Left ventricle myocardium inferior (tissue), 1 donor: ENCODE measurements at regions not wholly inside any gene's neighbourhood (a gene's known extent, or its start where the extent isn't known, plus 50 kb on each side); places are given as distances from the start of the nearest gene placed in this dataset.

Source experiments
- DNase-seq: peaks from one replicate; pipeline ENCODE4 v3.0.0-alpha.2; 2020
- H3K27ac ChIP-seq: fragments of 200-600 bp; replicated peaks from 2 replicates; pipeline ENCODE4 v1.8.0; 2021
- H3K27me3 ChIP-seq: fragments of 200-600 bp; 2 replicates; pipeline ENCODE4 v1.8.0; 2021; ENCODE audit warnings: low read depth
- H3K36me3 ChIP-seq: fragments of 200-600 bp; 2 replicates; pipeline ENCODE4 v1.8.0; 2021
- H3K4me1 ChIP-seq: fragments of 200-600 bp; 2 replicates; pipeline ENCODE4 v1.8.0; 2021
- H3K4me3 ChIP-seq: fragments of 200-600 bp; 2 replicates; pipeline ENCODE4 v1.8.0; 2021; ENCODE audit warnings: mild to moderate bottlenecking, moderate library complexity
- H3K9me3 ChIP-seq: fragments of 200-600 bp; replicated peaks from 2 replicates; pipeline ENCODE4 v1.8.0; 2021
- intact Hi-C: fragments of 100-400 bp; cut with micrococcal nuclease; formaldehyde crosslinking; loops from one replicate; pipeline ENCODE4 v1.11.0; 2022
- TF ChIP-seq, protein P1 (sequence below): fragments of 200-600 bp; IDR thresholded peaks from 2 replicates; pipeline ENCODE4 v1.8.0; 2021; ENCODE audit warnings: antibody characterized with exemption, mild to moderate bottlenecking, borderline replicate concordance
- donor health status: DM: no; HTN: yes; CAD: no; lungs with severe emphysema.

DNA sequence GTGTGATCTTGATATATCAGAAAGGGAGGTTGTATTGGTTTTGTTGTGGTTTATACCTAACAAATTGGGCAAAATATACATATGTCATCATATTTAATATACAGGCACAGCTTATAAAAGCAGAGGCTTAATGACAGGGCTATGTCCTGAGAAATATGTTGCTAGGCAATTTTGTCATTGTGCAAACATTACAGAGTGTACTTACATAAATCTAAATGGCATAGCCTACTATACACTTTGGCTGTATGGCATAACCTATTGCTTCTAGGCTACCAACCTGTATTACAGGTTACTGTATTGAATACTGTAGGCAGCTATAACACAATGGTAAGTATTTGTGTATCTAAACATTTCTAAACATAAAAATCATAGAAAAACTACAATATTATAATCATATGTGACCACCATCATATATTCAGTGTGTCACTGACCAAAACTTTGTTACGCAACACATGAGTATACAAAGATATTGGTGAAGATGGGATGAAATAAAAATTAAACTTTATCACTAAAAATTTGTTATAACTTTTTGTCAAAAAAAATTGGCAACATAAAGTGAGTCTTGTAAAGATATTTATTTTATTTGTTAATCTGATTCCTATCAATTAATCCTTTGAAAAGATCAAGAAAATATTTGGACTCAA, 414.0 kb upstream of the HS3ST1 start:
- TF ChIP-seq, protein P1, sequence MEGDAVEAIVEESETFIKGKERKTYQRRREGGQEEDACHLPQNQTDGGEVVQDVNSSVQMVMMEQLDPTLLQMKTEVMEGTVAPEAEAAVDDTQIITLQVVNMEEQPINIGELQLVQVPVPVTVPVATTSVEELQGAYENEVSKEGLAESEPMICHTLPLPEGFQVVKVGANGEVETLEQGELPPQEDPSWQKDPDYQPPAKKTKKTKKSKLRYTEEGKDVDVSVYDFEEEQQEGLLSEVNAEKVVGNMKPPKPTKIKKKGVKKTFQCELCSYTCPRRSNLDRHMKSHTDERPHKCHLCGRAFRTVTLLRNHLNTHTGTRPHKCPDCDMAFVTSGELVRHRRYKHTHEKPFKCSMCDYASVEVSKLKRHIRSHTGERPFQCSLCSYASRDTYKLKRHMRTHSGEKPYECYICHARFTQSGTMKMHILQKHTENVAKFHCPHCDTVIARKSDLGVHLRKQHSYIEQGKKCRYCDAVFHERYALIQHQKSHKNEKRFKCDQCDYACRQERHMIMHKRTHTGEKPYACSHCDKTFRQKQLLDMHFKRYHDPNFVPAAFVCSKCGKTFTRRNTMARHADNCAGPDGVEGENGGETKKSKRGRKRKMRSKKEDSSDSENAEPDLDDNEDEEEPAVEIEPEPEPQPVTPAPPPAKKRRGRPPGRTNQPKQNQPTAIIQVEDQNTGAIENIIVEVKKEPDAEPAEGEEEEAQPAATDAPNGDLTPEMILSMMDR = no peak
- DNase-seq = no peak

DNA sequence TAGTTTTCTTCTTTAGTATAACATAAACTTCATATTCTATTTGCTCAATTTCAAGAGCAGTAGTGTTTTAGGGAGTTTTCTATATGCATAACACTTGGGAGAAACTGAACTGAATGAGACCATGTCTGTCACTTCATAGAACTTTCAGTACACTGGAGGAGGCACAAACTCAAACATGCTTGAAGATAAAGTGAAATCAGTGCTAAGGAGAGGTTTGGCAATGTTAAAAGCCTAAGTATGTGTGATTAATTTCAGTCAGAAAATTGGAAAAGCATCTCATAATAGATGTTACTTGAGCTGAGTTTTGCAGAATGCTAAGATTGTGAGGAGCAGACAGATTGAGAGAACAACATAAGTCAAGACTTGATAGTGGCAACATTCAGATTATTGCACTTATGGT, 411.2 kb upstream of the HS3ST1 start:
- no peak for DNase-seq
- H3K4me3 ChIP-seq = no peak overlapping the region
- peaks cover 11% of the 10 kb centered on the region for H3K4me1 ChIP-seq
- TF ChIP-seq, protein P1 = no peak
- H3K27me3 ChIP-seq = no peaks in the 10 kb centered on the region
- H3K36me3 ChIP-seq = no peaks in the 10 kb centered on the region
- H3K27ac ChIP-seq = no peak overlapping the region
- intact Hi-C loops = no loop called here
- H3K9me3 ChIP-seq = no peaks in the 10 kb centered on the region

More for the DNA sequence above, 414.0 kb upstream of the HS3ST1 start:
- Histone ChIP-seq H3K36me3 (no peaks in the 10 kb centered on the region), H3K4me1 (peaks cover 11% of the 10 kb centered on the region), H3K9me3 (no peaks in the 10 kb centered on the region), H3K4me3 (no peak overlapping the region), H3K27ac (no peak overlapping the region), H3K27me3 (no peaks in the 10 kb centered on the region)
- intact Hi-C loops = no loop called here

DNA sequence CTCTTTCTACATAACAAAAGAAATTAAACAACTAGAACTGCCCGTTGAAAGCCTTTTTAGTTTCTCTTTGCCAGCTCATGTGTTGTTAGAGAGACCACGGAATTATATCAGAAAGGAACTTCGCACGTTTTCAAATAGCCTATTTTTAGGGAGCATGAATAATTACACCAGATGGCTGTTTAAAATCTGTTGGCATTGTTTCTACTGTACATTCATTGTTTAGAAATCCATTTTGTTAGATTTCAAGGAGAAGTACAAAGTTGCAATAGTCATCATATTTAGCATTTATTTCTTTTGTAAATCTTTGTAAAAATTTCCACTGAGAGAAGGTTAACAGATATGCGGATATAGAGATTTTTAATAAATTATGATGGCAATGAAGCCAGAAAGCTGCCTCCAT, 403.0 kb upstream of the HS3ST1 start:
- Histone ChIP-seq H3K36me3 (no peaks in the 10 kb centered on the region), H3K4me1 (no peaks in the 10 kb centered on the region), H3K9me3 (no peaks in the 10 kb centered on the region), H3K4me3 (no peak overlapping the region), H3K27me3 (no peaks in the 10 kb centered on the region), H3K27ac (no peak overlapping the region)
- TF ChIP-seq, protein P1 = no peak
- intact Hi-C loops = no loop called here
- DNase-seq = no peak

DNA sequence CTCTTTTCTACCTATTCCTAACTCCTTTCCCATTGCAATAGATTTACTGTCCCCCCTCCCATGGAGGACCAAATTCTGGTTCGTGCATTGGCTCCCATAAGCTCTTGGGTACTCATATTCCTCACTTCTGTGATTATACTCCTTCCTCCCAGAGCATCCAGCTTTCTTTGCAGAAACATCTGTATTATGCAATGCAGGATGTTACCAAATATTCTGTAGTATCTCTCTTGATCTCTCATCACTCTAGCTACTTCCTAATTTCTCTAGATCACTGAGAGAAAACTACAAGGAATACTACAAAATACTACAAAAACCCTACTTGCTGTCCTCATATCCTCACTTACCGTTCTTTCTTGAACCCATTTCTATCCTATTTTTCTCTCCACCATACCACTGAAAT, 395.9 kb upstream of the HS3ST1 start:
- Histone ChIP-seq H3K4me1 (no peaks in the 10 kb centered on the region), H3K27ac (no peak overlapping the region), H3K36me3 (no peaks in the 10 kb centered on the region), H3K9me3 (peaks cover 9% of the 10 kb centered on the region), H3K27me3 (no peaks in the 10 kb centered on the region), H3K4me3 (no peak overlapping the region)
- DNase-seq = no peak
- intact Hi-C loops = no loop called here
- TF ChIP-seq, protein P1 = no peak

DNA sequence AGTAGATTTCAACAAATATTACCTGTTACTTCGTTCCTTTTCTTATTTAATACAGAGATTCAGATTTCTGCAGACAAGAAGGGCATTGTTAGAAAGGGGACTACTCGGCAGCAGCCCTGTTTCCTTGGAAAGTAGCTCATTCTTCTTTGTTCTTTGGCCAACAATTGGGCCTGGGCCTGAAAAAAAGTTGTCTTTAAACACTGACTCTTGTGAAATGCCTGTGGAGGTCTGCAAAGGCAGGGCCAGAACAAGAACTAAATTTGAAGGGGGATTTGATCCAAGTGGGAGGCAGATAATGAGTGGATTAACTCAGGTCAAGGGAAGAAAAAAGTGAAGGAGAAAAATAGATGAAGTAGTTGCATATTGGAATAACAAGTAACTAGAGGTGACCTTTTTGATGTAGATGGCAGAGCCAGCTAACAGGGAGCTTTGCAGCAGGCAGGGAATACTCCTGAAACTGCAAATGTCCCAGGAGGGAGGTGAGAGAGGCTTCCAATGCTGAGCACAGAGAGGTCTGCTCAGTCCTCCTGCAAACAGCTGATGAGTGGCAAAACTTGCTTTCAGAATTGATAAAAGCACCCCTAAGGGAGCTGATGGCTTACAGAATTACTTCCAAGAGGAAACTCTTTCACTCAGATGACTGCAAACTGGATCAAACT, 393.2 kb upstream of the HS3ST1 start:
- H3K27me3 ChIP-seq = no peaks in the 10 kb centered on the region
- TF ChIP-seq, protein P1 = no peak

More for the DNA sequence above, 393.2 kb upstream of the HS3ST1 start:
- no peaks in the 10 kb centered on the region for H3K4me1 ChIP-seq
- no peaks in the 10 kb centered on the region for H3K36me3 ChIP-seq
- no peak overlapping the region for H3K27ac ChIP-seq
- no peak for DNase-seq
- intact Hi-C loops = no loop called here
- H3K9me3 ChIP-seq = peaks cover 9% of the 10 kb centered on the region
- H3K4me3 ChIP-seq = no peak overlapping the region
